ENCODE measurements at regions not wholly inside any gene's neighbourhood (a gene's known extent, or its start where the extent isn't known, plus 50 kb on each side); places are given as distances from the start of the nearest gene placed in this dataset.

DNA sequence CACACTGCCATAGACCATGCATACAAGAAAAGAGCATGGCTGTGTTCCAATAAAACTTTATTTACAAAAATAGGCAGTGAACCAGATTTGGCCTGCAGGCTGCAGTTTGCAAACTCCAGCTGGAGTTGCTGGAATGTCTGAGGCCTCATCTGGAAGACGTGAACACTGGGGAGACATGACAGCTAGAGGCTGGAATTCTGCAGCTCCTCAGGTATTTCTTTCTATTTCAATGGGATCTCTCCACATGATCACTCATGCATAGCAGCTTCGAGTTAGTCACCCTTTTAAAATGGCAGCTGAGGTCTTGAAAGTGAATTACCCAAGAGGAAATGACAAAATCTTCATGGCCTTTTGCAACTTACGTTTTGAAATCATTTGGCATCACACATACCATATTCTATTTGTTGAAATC is 52.6 kb upstream of the BET1 start:
- TF ChIP-seq, protein P1, sequence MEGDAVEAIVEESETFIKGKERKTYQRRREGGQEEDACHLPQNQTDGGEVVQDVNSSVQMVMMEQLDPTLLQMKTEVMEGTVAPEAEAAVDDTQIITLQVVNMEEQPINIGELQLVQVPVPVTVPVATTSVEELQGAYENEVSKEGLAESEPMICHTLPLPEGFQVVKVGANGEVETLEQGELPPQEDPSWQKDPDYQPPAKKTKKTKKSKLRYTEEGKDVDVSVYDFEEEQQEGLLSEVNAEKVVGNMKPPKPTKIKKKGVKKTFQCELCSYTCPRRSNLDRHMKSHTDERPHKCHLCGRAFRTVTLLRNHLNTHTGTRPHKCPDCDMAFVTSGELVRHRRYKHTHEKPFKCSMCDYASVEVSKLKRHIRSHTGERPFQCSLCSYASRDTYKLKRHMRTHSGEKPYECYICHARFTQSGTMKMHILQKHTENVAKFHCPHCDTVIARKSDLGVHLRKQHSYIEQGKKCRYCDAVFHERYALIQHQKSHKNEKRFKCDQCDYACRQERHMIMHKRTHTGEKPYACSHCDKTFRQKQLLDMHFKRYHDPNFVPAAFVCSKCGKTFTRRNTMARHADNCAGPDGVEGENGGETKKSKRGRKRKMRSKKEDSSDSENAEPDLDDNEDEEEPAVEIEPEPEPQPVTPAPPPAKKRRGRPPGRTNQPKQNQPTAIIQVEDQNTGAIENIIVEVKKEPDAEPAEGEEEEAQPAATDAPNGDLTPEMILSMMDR (IDR thresholded peaks at IDR 0.05): no peak
- no peak for TF ChIP-seq TAF1 (IDR thresholded peaks at IDR 0.05; ENCODE audit: borderline replicate concordance, low read depth, low read length)
- no peak for TF ChIP-seq EZH2phosphoT487 (IDR thresholded peaks at IDR 0.05; ENCODE audit: borderline replicate concordance, low read depth)
- no peak for TF ChIP-seq SMC3 (IDR thresholded peaks at IDR 0.05; ENCODE audit: low read depth, low read length)
- no peak for TF ChIP-seq GATA2 (CRISPR knock-in tag; IDR thresholded peaks at IDR 0.05)
- no peak for TF ChIP-seq ELF1 (IDR thresholded peaks at IDR 0.05)
- TF ChIP-seq GABPA (IDR thresholded peaks at IDR 0.05; ENCODE audit: low read depth): no peak
- no peak for TF ChIP-seq RCOR1 (IDR thresholded peaks at IDR 0.05; ENCODE audit: low read length)
- TF ChIP-seq, protein P2, sequence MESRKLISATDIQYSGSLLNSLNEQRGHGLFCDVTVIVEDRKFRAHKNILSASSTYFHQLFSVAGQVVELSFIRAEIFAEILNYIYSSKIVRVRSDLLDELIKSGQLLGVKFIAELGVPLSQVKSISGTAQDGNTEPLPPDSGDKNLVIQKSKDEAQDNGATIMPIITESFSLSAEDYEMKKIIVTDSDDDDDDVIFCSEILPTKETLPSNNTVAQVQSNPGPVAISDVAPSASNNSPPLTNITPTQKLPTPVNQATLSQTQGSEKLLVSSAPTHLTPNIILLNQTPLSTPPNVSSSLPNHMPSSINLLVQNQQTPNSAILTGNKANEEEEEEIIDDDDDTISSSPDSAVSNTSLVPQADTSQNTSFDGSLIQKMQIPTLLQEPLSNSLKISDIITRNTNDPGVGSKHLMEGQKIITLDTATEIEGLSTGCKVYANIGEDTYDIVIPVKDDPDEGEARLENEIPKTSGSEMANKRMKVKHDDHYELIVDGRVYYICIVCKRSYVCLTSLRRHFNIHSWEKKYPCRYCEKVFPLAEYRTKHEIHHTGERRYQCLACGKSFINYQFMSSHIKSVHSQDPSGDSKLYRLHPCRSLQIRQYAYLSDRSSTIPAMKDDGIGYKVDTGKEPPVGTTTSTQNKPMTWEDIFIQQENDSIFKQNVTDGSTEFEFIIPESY (IDR thresholded peaks at IDR 0.05; ENCODE audit: borderline replicate concordance, low read depth): no peak
- TF ChIP-seq RAD21 (IDR thresholded peaks at IDR 0.05; ENCODE audit: low read length): no peak
- TF ChIP-seq TCF12 (IDR thresholded peaks at IDR 0.05): peak; percentile 64
- TF ChIP-seq MXI1 (IDR thresholded peaks at IDR 0.05; ENCODE audit: low read depth, low read length): no peak
- TF ChIP-seq, protein P3, sequence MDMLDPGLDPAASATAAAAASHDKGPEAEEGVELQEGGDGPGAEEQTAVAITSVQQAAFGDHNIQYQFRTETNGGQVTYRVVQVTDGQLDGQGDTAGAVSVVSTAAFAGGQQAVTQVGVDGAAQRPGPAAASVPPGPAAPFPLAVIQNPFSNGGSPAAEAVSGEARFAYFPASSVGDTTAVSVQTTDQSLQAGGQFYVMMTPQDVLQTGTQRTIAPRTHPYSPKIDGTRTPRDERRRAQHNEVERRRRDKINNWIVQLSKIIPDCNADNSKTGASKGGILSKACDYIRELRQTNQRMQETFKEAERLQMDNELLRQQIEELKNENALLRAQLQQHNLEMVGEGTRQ (IDR thresholded peaks at IDR 0.05; ENCODE audit: borderline replicate concordance, low read depth, low read length): no peak

Data from SK-N-SH (cell line).